ENCODE measurements at regions not wholly inside any gene's neighbourhood (a gene's known extent, or its start where the extent isn't known, plus 50 kb on each side); places are given as distances from the start of the nearest gene placed in this dataset.

DNA sequence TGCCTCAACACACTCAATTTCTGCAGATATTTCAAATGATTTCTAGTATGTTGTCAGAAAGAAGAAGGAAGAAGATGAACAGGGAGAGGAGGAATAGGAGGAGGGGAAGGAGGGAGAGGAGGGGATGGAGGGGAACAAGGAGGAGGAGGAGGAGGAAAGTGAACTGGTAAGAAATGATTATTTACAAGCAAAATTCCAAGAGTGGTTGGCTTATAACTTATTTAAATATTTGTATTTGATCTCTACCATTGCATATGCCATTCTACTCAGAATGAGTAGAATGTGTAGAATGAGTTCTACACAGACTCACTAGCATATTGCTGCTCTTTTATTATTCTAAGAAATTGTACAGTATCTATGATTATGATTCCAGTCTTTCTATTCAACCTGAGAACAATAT is 866.2 kb upstream of the DDX18 start:
- TF ChIP-seq, protein P1, sequence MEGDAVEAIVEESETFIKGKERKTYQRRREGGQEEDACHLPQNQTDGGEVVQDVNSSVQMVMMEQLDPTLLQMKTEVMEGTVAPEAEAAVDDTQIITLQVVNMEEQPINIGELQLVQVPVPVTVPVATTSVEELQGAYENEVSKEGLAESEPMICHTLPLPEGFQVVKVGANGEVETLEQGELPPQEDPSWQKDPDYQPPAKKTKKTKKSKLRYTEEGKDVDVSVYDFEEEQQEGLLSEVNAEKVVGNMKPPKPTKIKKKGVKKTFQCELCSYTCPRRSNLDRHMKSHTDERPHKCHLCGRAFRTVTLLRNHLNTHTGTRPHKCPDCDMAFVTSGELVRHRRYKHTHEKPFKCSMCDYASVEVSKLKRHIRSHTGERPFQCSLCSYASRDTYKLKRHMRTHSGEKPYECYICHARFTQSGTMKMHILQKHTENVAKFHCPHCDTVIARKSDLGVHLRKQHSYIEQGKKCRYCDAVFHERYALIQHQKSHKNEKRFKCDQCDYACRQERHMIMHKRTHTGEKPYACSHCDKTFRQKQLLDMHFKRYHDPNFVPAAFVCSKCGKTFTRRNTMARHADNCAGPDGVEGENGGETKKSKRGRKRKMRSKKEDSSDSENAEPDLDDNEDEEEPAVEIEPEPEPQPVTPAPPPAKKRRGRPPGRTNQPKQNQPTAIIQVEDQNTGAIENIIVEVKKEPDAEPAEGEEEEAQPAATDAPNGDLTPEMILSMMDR (IDR thresholded peaks at IDR 0.05; ENCODE audit: insufficient read depth, low read depth, low read length): no peak
- ChIA-PET CTCF (no interaction called here), POLR2A (no interaction called here)
- Histone ChIP-seq H3K27me3 (ENCODE audit: control insufficient read depth, insufficient read depth, low read length) (no peaks in the 10 kb centered on the region), H3K4me3 (ENCODE audit: low read depth, low read length) (no peak overlapping the region), H3K36me3 (ENCODE audit: control insufficient read depth, insufficient read depth, low read length) (no peaks in the 10 kb centered on the region)
- no peak for DNase-seq (ENCODE audit: low read depth)

DNA sequence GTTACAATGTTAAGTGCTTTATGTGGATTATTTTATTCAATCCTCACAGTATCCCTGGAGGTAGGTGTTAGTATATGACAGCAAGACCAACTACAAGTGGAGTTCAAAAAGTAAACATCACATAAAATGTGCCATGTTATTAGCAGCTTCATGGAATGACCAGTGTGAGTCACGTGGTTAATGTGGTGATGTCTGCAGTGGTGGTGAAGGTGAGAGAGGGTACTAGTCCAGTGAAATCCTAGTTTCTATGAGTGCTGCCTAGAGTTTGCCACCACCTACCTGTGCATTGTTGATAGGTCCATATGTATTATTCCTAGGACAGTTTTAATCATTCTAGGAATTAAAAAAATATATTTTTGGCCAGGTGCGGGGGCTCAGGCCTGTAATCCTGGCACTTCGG is 865.2 kb upstream of the DDX18 start:
- Histone ChIP-seq H3K36me3 (ENCODE audit: control insufficient read depth, insufficient read depth, low read length) (no peaks in the 10 kb centered on the region), H3K4me3 (ENCODE audit: low read depth, low read length) (no peak overlapping the region), H3K27me3 (ENCODE audit: control insufficient read depth, insufficient read depth, low read length) (no peaks in the 10 kb centered on the region)
- TF ChIP-seq, protein P1 (IDR thresholded peaks at IDR 0.05; ENCODE audit: insufficient read depth, low read depth, low read length): no peak
- POLR2A ChIA-PET: no interaction called here
- CTCF ChIA-PET: no interaction called here
- DNase-seq (ENCODE audit: low read depth): no peak

DNA sequence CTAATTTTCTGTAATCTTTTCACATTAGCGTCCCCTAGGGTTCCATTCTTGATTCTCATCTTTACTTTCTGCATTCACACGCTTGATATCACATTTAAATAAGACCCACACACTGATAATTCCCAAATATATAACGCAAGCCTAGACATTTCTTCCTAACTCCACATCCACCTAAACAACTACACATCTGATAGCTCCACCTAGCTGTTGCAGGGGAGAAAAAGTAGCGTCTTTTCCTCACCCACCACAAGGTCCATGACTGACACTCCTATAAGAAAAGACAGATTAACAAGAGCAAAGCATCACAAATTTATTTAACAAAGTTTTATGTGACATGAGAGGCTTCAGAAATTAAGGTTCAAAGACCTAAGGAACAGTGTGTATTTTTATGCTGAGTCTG is 862.2 kb upstream of the DDX18 start:
- ChIA-PET POLR2A (no interaction called here), CTCF (no interaction called here)
- TF ChIP-seq, protein P1 (IDR thresholded peaks at IDR 0.05; ENCODE audit: insufficient read depth, low read depth, low read length): no peak
- H3K36me3 ChIP-seq (ENCODE audit: control insufficient read depth, insufficient read depth, low read length): no peaks in the 10 kb centered on the region
- no peak overlapping the region for H3K4me3 ChIP-seq (ENCODE audit: low read depth, low read length)
- DNase-seq (ENCODE audit: low read depth): no peak
- H3K27me3 ChIP-seq (ENCODE audit: control insufficient read depth, insufficient read depth, low read length): no peaks in the 10 kb centered on the region

DNA sequence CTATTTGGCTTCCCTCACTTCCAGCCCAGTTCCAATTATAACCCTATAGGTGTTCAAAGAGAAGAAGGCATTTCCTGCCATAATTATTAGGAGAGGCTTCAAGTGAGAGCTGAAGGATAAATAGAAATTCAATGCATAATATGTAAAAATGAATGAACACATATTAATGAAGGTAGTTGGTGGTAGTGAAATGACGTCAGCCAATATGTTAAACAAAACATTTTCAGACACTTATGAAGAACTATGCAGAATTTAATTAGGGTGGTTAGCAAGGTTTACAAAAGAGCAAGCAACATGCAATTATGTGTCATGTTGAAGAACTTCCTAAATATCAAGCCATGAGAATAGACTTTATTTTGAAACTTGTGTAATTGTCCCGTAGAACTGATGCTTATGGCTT is 858.8 kb upstream of the DDX18 start:
- ChIA-PET POLR2A (no interaction called here), CTCF (no interaction called here)
- TF ChIP-seq, protein P1 (IDR thresholded peaks at IDR 0.05; ENCODE audit: insufficient read depth, low read depth, low read length): no peak
- Histone ChIP-seq H3K27me3 (ENCODE audit: control insufficient read depth, insufficient read depth, low read length) (no peaks in the 10 kb centered on the region), H3K36me3 (ENCODE audit: control insufficient read depth, insufficient read depth, low read length) (no peaks in the 10 kb centered on the region), H3K4me3 (ENCODE audit: low read depth, low read length) (no peak overlapping the region)
- no peak for DNase-seq (ENCODE audit: low read depth)

DNA sequence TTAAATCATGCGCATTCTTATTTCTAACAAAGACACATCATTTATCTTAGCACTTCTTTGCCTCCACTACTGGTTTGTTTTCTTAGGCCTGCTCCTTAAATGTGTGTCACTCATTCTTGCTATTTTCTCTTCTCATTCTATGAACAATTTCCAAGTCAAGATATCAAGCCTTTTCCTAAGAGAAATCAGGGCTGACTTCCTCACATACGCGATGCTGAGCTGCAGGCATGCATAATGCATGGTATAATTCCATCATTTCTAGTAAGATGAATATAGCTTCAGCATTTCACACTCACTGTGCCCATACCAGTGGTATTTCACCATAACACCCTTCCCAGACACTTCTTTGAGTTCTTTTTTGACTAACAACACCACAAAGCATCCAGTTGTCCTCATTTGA is 838.9 kb upstream of the DDX18 start:
- TF ChIP-seq, protein P1 (IDR thresholded peaks at IDR 0.05; ENCODE audit: insufficient read depth, low read depth, low read length): no peak
- CTCF ChIA-PET: no interaction called here

More for the DNA sequence above, 838.9 kb upstream of the DDX18 start:
- POLR2A ChIA-PET: no interaction called here
- H3K4me3 ChIP-seq (ENCODE audit: low read depth, low read length): no peak overlapping the region
- no peak for DNase-seq (ENCODE audit: low read depth)
- no peaks in the 10 kb centered on the region for H3K36me3 ChIP-seq (ENCODE audit: control insufficient read depth, insufficient read depth, low read length)
- H3K27me3 ChIP-seq (ENCODE audit: control insufficient read depth, insufficient read depth, low read length): no peaks in the 10 kb centered on the region

Data from BJ (cell line).